PFSK-1 (cell line): ENCODE measurements at regions not wholly inside any gene's neighbourhood (a gene's known extent, or its start where the extent isn't known, plus 50 kb on each side); places are given as distances from the start of the nearest gene placed in this dataset.

ENCODE experiments used
- FOXP2 ChIP-seq: optimal IDR thresholded peaks from 2 replicates; pipeline ENCODE3; 2011; ENCODE audit warnings: borderline replicate concordance, control low read depth, inconsistent platforms; ENCODE audit not compliant: insufficient read depth; ENCODE audit errors: extremely low read length, extremely low read depth
- POLR2AphosphoS5 ChIP-seq: IDR thresholded peaks from 2 replicates; pipeline ENCODE4 v1.6.1; 2012; ENCODE audit warnings: low read depth, mild to moderate bottlenecking, control low read depth, low read length, moderate library complexity
- SIN3A ChIP-seq: IDR thresholded peaks from 2 replicates; pipeline ENCODE4 v1.6.1; 2012; ENCODE audit warnings: mild to moderate bottlenecking, low read length, moderate library complexity, borderline replicate concordance; ENCODE audit not compliant: insufficient read depth
- TAF1 ChIP-seq: IDR thresholded peaks from 2 replicates; pipeline ENCODE4 v1.6.1; 2012; ENCODE audit warnings: low read length, control low read depth, borderline replicate concordance; ENCODE audit not compliant: insufficient read depth
- TF ChIP-seq, protein P1 (sequence below), 2 experiments: IDR thresholded peaks; 2 replicates each; pipeline versions ENCODE4 v1.6.1 to v1.8.0; 2011 to 2012; ENCODE audit warnings: low read depth in 2 of 2, low read length in 2 of 2, control low read depth in 1 of 2, inconsistent platforms in 1 of 2, mild to moderate bottlenecking in 1 of 2, moderate library complexity in 1 of 2; ENCODE audit not compliant: insufficient read depth in 1 of 2

DNA sequence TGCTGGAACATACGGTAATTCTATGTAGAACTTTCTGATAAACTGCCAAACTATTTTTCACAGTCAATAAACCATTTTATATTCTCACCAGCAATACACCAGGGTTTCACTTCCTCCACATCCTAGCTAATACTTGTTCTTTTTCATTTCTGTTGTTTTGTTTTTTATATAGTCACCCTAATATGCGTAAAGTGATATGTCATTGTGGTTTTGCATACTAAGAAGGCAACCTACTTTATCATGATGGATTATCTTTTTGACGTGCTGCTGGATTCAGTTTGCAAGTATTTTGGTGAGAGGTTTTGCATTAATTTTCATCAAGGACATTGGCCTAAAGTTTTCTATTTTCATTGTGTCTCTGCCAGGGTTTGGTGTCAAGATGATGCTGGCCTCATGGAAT, 1384.1 kb downstream of the UQCRFS1 start:
- TF ChIP-seq, protein P1, sequence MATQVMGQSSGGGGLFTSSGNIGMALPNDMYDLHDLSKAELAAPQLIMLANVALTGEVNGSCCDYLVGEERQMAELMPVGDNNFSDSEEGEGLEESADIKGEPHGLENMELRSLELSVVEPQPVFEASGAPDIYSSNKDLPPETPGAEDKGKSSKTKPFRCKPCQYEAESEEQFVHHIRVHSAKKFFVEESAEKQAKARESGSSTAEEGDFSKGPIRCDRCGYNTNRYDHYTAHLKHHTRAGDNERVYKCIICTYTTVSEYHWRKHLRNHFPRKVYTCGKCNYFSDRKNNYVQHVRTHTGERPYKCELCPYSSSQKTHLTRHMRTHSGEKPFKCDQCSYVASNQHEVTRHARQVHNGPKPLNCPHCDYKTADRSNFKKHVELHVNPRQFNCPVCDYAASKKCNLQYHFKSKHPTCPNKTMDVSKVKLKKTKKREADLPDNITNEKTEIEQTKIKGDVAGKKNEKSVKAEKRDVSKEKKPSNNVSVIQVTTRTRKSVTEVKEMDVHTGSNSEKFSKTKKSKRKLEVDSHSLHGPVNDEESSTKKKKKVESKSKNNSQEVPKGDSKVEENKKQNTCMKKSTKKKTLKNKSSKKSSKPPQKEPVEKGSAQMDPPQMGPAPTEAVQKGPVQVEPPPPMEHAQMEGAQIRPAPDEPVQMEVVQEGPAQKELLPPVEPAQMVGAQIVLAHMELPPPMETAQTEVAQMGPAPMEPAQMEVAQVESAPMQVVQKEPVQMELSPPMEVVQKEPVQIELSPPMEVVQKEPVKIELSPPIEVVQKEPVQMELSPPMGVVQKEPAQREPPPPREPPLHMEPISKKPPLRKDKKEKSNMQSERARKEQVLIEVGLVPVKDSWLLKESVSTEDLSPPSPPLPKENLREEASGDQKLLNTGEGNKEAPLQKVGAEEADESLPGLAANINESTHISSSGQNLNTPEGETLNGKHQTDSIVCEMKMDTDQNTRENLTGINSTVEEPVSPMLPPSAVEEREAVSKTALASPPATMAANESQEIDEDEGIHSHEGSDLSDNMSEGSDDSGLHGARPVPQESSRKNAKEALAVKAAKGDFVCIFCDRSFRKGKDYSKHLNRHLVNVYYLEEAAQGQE (IDR thresholded peaks at IDR 0.05; ENCODE audit: insufficient read depth in 1 of 2, low read depth in 2 of 2, low read length in 2 of 2), result no peak
- TF ChIP-seq TAF1 (no peak), FOXP2 (no peak), POLR2AphosphoS5 (no peak)

DNA sequence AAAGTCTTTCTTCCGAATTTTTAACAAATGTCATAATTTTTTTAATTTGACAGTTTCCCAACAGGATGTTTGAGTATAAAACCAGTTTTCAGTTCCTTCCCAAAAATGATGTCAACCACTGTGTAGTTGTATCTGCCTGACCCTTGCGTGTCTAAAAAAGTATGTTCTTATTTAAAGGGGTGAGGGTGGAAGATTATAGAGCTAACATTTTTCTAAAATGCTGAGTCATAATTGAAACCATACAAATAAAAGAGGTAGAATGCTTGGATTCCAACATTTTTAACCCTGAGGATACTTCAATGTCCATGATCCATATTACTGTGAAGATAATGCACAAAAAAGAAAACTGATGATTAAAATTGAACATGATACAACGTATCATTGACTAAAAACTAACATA, 1388.8 kb downstream of the UQCRFS1 start:
- TF ChIP-seq, protein P1 (IDR thresholded peaks at IDR 0.05; ENCODE audit: insufficient read depth in 1 of 2, low read depth in 2 of 2, low read length in 2 of 2), result no peak
- TF ChIP-seq TAF1, result no peak
- TF ChIP-seq FOXP2, result no peak
- no peak for TF ChIP-seq POLR2AphosphoS5
- no peak for TF ChIP-seq SIN3A

DNA sequence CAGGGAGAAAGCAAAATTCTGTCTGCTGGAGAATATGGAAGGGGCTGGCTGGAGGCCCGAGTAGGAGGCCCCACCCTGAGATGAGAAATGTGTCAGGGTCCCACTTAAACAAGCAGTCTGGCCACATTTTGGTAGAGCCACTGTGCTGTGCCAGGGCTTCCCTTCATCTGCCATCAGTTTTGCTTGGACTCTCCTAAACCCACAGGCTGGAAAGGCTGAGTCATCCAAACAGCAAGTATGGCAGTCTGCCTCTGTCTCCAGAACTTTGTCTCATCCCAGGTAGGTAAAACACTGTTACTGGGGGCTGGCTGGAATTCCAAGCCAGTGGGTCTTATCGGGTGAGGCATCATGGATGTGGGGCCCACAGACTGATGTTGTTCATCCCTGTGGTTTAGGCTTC, 1390.6 kb downstream of the UQCRFS1 start:
- TF ChIP-seq POLR2AphosphoS5, result no peak
- no peak for TF ChIP-seq TAF1
- no peak for TF ChIP-seq FOXP2
- TF ChIP-seq, protein P1 (IDR thresholded peaks at IDR 0.05; ENCODE audit: insufficient read depth in 1 of 2, low read depth in 2 of 2, low read length in 2 of 2), result no peak
- no peak for TF ChIP-seq SIN3A

DNA sequence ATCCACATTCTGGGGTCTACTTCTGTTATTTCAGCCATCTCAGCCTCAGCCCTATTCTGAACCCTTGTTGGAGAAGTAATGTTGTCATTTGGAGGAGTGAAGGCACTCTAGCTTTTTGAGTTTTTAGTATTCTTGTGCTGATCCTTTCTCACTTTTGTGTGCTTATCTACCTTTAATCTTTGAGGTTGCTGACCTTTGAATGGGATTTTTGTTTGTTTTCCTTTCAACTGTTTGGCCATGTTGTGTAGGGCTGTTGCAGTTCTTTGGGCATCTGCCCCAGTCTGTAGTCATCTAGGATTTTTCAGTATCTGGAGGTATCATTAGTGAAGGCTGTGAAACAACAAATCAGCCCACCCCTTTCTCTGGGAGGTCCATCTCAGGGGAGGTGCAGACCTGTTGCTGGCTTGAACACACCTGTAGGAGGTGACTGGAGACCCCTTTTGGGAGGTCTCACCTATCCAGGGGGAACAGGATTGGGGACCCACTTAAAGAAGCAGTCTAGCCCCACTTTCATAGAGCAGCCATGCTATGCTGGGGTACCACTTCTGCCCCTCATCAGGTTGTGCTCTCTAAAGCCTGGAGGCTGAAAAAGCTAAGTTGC, 1391.4 kb downstream of the UQCRFS1 start:
- TF ChIP-seq SIN3A (no peak), FOXP2 (no peak), TAF1 (no peak), POLR2AphosphoS5 (no peak)
- TF ChIP-seq, protein P1 (IDR thresholded peaks at IDR 0.05; ENCODE audit: insufficient read depth in 1 of 2, low read depth in 2 of 2, low read length in 2 of 2), result no peak

DNA sequence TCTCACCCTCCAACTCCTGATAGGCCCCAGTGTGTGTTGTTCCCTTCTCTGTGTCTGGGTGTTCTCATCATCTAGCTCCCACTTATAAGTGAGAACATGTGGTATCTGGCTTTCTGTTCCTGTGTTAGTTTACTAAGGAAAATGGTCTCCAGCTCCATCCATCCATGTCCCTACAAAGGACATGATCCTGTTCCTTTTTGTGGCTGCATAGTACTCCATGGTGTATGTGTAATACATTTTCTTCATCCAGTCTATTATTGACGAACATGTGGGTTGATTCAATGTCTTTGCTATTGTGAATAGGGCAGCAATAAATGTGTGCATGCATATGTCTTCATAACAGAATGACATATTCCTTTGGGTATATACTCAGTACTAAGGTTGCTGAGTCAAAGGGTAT, 1397.0 kb downstream of the UQCRFS1 start:
- no peak for TF ChIP-seq FOXP2
- TF ChIP-seq, protein P1 (IDR thresholded peaks at IDR 0.05; ENCODE audit: insufficient read depth in 1 of 2, low read depth in 2 of 2, low read length in 2 of 2), result no peak
- no peak for TF ChIP-seq SIN3A
- TF ChIP-seq POLR2AphosphoS5, result no peak
- no peak for TF ChIP-seq TAF1
